Motor neuron (in vitro differentiated cells): ENCODE measurements at regions not wholly inside any gene's neighbourhood (a gene's known extent, or its start where the extent isn't known, plus 50 kb on each side); places are given as distances from the start of the nearest gene placed in this dataset.
"Not testable (repeated sequence)": the region's sequence is repeated elsewhere in the genome, so short reads cannot be mapped to it uniquely, and the experiment has no call there.

Source experiments
- ATAC-seq, 8 experiments: fragments of 200-7000 bp; cut with Tn5 transposase; replicated peaks in 6 of 8; 2 replicates each; pipeline ENCODE4 v1.8.0; 2021; ENCODE audit warnings: mild to moderate bottlenecking in 8 of 8, moderate library complexity in 8 of 8
- H3K27ac ChIP-seq, 2 donors: fragments of 250-450 bp; sonication (Bioruptor Pico); 2 replicates each; pipeline ENCODE4 v1.9.0; 2021; ENCODE audit warnings: antibody characterized with exemption in 2 of 2, mild to moderate bottlenecking in 2 of 2, moderate library complexity in 1 of 2
- H3K4me1 ChIP-seq, 2 donors: fragments of 250-450 bp; sonication (Bioruptor Pico); replicated peaks in 1 of 2; 2 replicates each; pipeline ENCODE4 v1.6.1; 2021; ENCODE audit warnings: antibody characterized with exemption in 2 of 2, mild to moderate bottlenecking in 2 of 2, moderate library complexity in 1 of 2
- H3K4me3 ChIP-seq, 5 donors: fragments of 250-450 bp; sonication (Bioruptor Pico); 2 replicates each; pipeline ENCODE4 v1.9.0; 2021; ENCODE audit warnings: antibody characterized with exemption in 5 of 5, mild to moderate bottlenecking in 5 of 5, moderate library complexity in 4 of 5
- WGBS, 10 experiments: fragments of 450-650 bp; shearing (Covaris generic); methylation state at CpG; one replicate each; pipeline ENCODE4 v1.0.0; 2022; 5-methylcytosine and 5-hydroxymethylcytosine counted together
- in situ Hi-C, 9 experiments: fragments of 400-800 bp; cut with MboI; loops; one replicate each; pipeline ENCODE4 v1.15.0; 2021; ENCODE audit warnings: low sequenced_read_pairs in 9 of 9, low pct_unique_long_range_greater_than_20kb in 2 of 9; ENCODE audit not compliant: unreplicated experiment in 9 of 9

DNA sequence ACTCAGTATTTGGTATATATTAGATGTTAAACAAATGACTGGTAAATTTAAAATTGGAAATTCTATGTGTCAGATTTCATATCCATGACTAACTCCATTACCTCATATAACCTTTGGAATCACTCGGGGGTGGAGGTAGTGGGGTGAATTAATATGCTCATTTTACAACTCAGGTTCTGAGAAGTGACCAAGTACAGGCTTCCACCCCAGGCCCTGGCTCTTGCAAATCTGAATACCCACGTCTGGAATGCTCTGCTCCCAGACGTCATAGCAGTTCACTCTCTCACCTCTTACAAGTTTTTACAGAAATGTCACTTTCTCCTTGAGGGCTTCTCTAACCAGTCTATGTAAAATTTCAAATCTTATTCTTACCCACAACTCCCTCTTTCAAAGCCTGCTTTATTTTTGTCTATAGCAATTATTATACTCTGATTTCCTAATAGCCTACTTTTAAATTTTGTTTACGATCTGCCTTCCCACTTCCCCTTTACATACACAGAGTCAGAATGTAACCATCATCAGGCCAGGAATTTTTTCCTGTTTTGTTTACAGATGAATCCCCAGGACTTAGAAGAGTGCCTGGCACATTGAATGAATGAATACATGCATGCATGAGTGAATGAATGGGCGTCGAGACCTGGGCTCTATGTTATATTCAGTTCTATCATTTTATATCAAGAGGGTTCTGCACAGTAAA, 134.1 kb upstream of the IFNE start:
- in situ Hi-C loops: no loop called here
- Histone ChIP-seq H3K4me3 (no peak overlapping the region), H3K27ac (no peak overlapping the region), H3K4me1 (no peaks in the 10 kb centered on the region)
- 0 to 96% (median 68%) methylated on average over 1 to 6 of the region's 6 CpGs; no CpG with 5 or more reads in 2 of the 10 experiments for WGBS, 10 experiments
- ATAC-seq: peak in 3 of 8 experiments; percentile 46 to 97 (median 94)

DNA sequence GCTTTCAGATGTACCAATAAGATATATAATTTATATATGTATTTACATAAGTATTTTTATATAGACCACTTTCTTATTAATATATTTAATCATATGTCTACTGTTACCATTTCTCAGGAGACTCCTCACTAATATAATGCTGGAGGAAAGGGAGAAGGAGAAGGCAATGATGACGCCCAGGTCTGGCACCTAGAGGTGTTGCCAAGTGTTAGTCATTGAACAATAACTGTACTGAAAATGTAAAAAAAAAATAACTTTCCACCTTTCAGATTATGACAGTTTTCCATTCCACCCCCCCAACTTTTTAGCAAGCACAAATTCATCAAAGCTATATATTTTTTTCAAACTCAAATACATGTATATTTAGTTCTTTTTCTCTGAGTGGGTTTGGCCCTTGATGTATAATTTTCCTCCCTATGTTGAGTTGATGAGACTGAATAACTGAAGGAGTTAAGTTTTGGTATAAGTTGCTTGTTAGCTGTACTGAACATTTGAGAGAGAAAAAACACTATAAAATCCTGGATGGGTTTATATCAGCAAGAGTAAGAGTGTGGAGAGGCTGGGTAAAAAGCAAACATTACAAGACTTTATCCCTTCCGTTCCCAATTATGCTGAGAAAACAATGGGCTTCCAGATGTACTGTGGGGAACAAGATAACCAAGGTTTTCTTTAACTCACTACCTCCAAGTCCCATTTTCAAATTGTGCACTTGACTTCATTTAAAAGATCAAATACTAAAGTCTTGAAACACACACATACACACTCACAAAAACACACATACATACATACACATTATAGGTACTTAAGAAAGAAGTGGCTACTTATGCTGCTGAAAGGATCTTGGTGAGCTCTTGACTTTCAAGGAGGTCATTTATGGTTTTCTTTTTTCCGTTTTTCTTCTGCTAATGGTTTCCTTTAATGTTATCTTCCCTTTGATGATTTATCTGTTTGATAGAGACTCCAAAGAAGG, 142.8 kb upstream of the IFNE start:
- 60 to 100% (median 68%) methylated on average over 1 to 3 of the region's 3 CpGs; no CpG with 5 or more reads in 2 of the 10 experiments for WGBS, 10 experiments
- ATAC-seq: no peak

DNA sequence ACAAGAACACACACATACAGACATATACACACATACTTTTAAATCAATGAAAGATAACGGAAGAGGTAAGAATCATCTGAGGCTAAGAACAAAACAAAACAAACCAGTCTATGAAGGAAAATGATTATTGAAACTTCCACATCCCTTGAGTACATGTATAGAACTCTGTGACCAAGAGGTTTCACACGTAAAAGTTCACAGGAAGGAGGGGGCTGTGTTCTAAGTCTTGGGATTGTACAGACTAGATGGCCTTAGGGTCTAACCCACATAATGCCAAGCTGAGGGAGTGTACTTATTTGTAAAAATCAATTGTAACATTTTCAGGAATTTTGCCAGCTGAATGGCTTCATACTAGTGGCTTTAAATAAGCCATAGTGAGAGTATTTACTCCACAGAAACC, 144.4 kb upstream of the IFNE start:
- no peaks in the 10 kb centered on the region for H3K4me1 ChIP-seq
- in situ Hi-C loops: no loop called here
- WGBS, 10 experiments: 67 to 100% (median 84%) methylated on average over 1 to 2 of the region's 2 CpGs; no CpG with 5 or more reads in 3 of the 10 experiments
- H3K4me3 ChIP-seq: no peak overlapping the region
- no peak for ATAC-seq
- no peak overlapping the region for H3K27ac ChIP-seq

More for the DNA sequence above, 142.8 kb upstream of the IFNE start:
- no peaks in the 10 kb centered on the region for H3K4me1 ChIP-seq
- in situ Hi-C loops: no loop called here
- H3K27ac ChIP-seq: no peak overlapping the region
- H3K4me3 ChIP-seq: no peak overlapping the region

DNA sequence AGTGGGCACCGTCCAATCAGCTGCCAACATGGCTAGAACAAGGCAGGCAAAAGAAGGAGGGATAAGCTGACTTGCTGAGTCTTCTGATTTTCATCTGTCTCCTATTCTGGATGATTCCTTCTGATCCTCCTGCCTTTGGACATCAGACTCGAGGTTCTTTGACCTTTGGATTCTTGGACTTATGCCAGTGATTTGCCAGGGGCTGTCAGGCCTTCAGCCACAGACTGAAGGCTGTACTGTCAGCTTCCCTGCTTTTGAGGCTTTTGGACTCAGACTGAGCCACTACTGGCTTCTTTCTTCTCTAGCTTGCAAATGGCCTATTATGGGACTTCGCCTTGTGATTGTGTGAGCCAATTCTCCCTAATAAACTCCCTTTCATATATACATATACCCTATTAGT, 146.8 kb upstream of the IFNE start:
- WGBS, 10 experiments: 0 to 81% (median 72%) methylated on average over 1 to 3 of the region's 3 CpGs; no CpG with 5 or more reads in 4 of the 10 experiments
- ATAC-seq, H3K4me1 ChIP-seq, H3K27ac ChIP-seq, H3K4me3 ChIP-seq, in situ Hi-C loops: not testable (repeated sequence)

- ATAC-seq: no peak
- 84 to 100% (median 90%) methylated on average over 1 to 2 of the region's 2 CpGs for WGBS, 10 experiments
- in situ Hi-C loops: no loop called here
- no peak overlapping the region for H3K4me3 ChIP-seq
- no peaks in the 10 kb centered on the region for H3K4me1 ChIP-seq
- H3K27ac ChIP-seq: no peak overlapping the region
These were observed 152.8 kb upstream of the IFNE start for GRCh38 chr9:21634951-21635350.

DNA sequence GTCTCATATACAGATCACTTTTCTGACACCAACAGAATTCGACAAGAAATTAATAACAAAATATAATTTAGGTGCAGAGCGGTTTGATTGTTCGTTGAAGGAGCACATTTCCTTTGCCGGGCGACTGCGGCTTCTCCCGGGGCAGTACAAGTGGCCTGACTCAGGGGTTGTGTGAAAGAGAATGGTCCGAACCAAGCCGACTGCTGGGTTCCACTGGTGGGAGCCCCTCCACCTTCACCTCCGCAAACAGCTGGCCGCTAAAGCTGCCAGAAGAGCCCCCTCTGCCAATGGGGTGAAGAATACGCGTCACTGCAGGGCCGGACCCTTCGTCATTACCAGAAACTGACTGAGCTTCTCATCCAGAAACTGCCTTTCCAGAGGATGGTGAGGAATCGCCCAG, 156.0 kb upstream of the IFNE start:
- ATAC-seq: no peak
- Histone ChIP-seq H3K4me3 (no peak overlapping the region), H3K27ac (no peak overlapping the region), H3K4me1 (no peaks in the 10 kb centered on the region)
- in situ Hi-C loops: no loop called here
- 59 to 96% (median 83%) methylated on average over 4 to 12 of the region's 16 CpGs; no CpG with 5 or more reads in 2 of the 10 experiments for WGBS, 10 experiments

- Histone ChIP-seq H3K4me3 (no peak overlapping the region), H3K27ac (no peak overlapping the region), H3K4me1 (no peaks in the 10 kb centered on the region)
- in situ Hi-C loops: loop anchor here in 1 of 9 experiments (25.0 kb wide), 1 partner anchor 109 kb away; no protein-coding TSS in a partner anchor
- 15 to 90% (median 71%) methylated on average over 1 to 3 of the region's 3 CpGs; no CpG with 5 or more reads in 1 of the 10 experiments for WGBS, 10 experiments
- no peak for ATAC-seq
These were observed 149.3 kb upstream of the MTAP start for GRCh38 chr9:21653091-21653490.

GRCh38 chr9:21653589-21653988, 148.8 kb upstream of the MTAP start:
- H3K27ac ChIP-seq: no peak overlapping the region
- H3K4me1 ChIP-seq: no peaks in the 10 kb centered on the region
- no peak overlapping the region for H3K4me3 ChIP-seq
- no peak for ATAC-seq
- WGBS, 10 experiments: 0 to 100% (median 67%) methylated on average over 1 of the region's 1 CpG; no CpG with 5 or more reads in 1 of the 10 experiments
- in situ Hi-C loops: loop anchor here in 1 of 9 experiments (25.0 kb wide), 1 partner anchor 109 kb away; no protein-coding TSS in a partner anchor

GRCh38 chr9:21656776-21657674, 145.4 kb upstream of the MTAP start:
- 0 to 100% (median 56%) methylated on average over 1 to 2 of the region's 2 CpGs; no CpG with 5 or more reads in 4 of the 10 experiments for WGBS, 10 experiments
- ATAC-seq: peak in 2 of 8 experiments; percentile 52 to 65
- no peaks in the 10 kb centered on the region for H3K4me1 ChIP-seq
- H3K4me3 ChIP-seq: no peak overlapping the region
- no peak overlapping the region for H3K27ac ChIP-seq
- in situ Hi-C loops: loop anchor here in 1 of 9 experiments (25.0 kb wide), 1 partner anchor 105 kb away; no protein-coding TSS in a partner anchor

- Histone ChIP-seq H3K4me1 (no peaks in the 10 kb centered on the region), H3K27ac (no peak overlapping the region), H3K4me3 (no peak overlapping the region)
- 58 to 100% (median 86%) methylated on average over 1 to 2 of the region's 2 CpGs; no CpG with 5 or more reads in 1 of the 10 experiments for WGBS, 10 experiments
- no peak for ATAC-seq
- in situ Hi-C loops: loop anchor here in 1 of 9 experiments (25.0 kb wide), 1 partner anchor 104 kb away; no protein-coding TSS in a partner anchor
These were observed 144.3 kb upstream of the MTAP start for GRCh38 chr9:21657966-21658667.

- H3K4me1 ChIP-seq: no peaks in the 10 kb centered on the region
- in situ Hi-C loops: loop anchor here in 1 of 9 experiments (25.0 kb wide), 1 partner anchor 101 kb away; no protein-coding TSS in a partner anchor
These were observed 141.5 kb upstream of the MTAP start for GRCh38 chr9:21660976-21661375.

GRCh38 chr9:21661626-21662025, 140.8 kb upstream of the MTAP start:
- no peak for ATAC-seq
- in situ Hi-C loops: loop anchor here in 1 of 9 experiments (25.0 kb wide), 1 partner anchor 101 kb away; no protein-coding TSS in a partner anchor

More at GRCh38 chr9:21660976-21661375, 141.5 kb upstream of the MTAP start:
- no peak for ATAC-seq
- Histone ChIP-seq H3K27ac (no peak overlapping the region), H3K4me3 (no peak overlapping the region)

More at GRCh38 chr9:21661626-21662025, 140.8 kb upstream of the MTAP start:
- Histone ChIP-seq H3K4me1 (no peaks in the 10 kb centered on the region), H3K4me3 (no peak overlapping the region), H3K27ac (no peak overlapping the region)
